ENCODE measurements at regions not wholly inside any gene's neighbourhood (a gene's known extent, or its start where the extent isn't known, plus 50 kb on each side); places are given as distances from the start of the nearest gene placed in this dataset.

DNA sequence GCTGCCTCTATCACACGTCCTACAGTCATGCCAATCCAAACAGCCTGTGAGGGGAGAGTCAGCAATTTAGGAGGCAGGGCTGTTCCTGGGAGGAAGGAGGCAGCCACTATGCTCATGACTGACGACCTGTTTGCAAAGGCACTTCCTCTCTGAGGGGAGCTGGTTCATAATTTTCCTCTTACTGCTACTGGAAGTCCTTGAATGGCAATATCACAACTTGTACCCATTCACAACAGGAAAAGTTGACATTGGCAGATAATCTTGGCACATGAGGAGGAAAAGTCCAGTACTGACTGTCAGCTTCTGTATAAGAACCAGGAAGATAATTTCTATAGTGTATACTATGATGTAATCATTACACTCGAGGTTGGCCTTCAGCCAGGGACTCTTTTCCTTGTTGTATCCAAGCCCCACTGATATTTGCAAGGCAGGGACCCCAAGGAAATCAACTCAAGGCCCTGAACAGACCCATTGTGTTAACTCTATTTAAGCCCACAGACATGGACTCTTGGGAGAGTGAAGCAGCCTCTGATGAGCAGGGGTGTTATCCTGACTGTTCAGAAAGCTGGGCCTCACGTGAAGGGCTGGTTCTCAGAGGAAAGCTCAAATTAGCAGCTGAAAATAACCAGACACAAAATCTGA lies 267.3 kb upstream of the ADAMTS9 start:
- no peak overlapping the region for H3K4me3 ChIP-seq (ENCODE audit: low read length)
- DNase-seq (ENCODE audit: low read depth) = no peak
- TF ChIP-seq, protein P1, sequence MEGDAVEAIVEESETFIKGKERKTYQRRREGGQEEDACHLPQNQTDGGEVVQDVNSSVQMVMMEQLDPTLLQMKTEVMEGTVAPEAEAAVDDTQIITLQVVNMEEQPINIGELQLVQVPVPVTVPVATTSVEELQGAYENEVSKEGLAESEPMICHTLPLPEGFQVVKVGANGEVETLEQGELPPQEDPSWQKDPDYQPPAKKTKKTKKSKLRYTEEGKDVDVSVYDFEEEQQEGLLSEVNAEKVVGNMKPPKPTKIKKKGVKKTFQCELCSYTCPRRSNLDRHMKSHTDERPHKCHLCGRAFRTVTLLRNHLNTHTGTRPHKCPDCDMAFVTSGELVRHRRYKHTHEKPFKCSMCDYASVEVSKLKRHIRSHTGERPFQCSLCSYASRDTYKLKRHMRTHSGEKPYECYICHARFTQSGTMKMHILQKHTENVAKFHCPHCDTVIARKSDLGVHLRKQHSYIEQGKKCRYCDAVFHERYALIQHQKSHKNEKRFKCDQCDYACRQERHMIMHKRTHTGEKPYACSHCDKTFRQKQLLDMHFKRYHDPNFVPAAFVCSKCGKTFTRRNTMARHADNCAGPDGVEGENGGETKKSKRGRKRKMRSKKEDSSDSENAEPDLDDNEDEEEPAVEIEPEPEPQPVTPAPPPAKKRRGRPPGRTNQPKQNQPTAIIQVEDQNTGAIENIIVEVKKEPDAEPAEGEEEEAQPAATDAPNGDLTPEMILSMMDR (conservative IDR thresholded peaks at IDR 0.05; ENCODE audit: low read depth, low read length) = no peak

DNA sequence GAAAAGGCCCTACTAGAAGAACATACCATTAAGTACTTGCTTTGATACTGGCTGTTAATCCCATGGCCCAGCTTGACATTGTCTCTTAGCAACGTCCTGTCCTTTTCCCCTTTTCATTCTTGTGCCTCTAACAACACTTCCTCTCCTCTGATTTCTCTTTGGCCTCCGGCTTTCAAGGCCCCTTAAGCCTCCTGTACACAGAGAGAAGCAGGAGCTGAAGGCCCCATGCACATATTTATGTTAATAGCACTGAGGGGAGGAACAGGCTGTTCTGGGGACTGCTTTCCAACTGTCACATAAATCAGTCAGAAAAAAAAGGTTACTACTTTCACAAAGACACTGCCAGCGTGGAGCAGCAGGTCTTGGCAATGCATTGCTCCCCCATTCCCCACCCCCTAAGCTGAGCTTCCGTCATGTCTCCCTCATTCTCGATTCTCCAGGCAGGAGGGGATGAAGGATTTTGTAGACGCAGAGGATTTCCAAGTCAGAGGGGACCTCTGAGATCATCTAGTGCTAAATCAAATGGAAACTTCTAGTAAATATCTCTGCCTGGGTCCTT lies 257.4 kb upstream of the ADAMTS9 start:
- peak; percentile 86 for DNase-seq (ENCODE audit: low read depth)
- TF ChIP-seq, protein P1 (conservative IDR thresholded peaks at IDR 0.05; ENCODE audit: low read depth, low read length) = no peak
- H3K4me3 ChIP-seq (ENCODE audit: low read length) = no peak overlapping the region

DNA sequence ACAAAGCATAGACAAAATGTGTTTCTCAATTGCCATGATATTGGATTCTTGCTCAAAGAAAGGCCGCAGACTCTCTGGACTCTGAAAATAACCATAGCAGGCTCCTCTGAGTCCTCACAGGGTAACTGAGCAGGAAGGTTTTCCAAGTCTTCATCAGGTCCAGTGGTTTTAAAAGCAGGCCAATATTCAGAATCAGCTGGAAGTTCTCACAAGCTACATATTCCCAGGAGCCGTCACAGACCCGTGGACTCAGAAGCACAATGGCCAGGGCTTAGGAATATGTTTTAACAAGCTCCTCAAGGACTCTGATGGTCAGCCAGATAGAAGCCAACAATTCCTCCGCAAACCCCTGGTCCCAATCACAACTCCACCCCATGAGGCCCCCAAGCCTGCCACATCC lies 256.1 kb upstream of the ADAMTS9 start:
- DNase-seq (ENCODE audit: low read depth) = no peak
- TF ChIP-seq, protein P1 (conservative IDR thresholded peaks at IDR 0.05; ENCODE audit: low read depth, low read length) = no peak
- H3K4me3 ChIP-seq (ENCODE audit: low read length) = no peak overlapping the region

DNA sequence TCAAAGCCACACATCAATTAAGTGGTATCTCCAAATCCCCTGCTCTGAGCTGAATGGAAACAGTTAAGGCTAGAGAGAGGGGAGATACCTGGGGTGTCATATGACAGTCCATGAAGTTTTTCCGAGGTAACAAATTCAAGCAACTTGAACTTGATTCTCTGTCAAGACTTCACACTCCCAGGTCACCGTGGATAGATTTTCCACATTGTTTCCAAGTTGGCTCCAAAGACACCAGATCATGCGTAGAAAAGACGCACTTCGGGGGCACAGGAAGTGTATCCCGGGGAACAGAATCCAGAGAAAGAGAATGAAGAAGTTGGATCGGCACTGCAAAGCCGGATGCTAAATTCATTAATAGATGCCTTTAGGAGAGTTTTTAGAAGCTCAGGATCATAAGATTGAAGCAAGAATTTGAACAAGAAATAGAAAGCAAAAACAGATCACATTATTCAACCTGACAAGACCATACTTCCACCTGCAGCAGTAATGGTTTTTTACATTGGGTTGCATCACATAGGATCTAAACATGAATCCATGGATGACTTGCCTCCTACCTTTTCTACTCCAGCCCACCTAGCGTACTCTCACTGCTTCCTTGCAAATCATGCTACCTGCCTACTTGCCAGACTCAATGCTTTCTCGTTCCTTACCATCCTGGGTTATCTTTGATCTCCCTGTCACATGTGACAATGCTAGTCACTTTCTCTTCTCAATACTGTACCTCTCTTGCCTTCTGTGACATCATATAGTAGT lies 253.0 kb upstream of the ADAMTS9 start:
- TF ChIP-seq, protein P1 (conservative IDR thresholded peaks at IDR 0.05; ENCODE audit: low read depth, low read length) = no peak
- DNase-seq (ENCODE audit: low read depth) = no peak
- H3K4me3 ChIP-seq (ENCODE audit: low read length) = no peak overlapping the region

DNA sequence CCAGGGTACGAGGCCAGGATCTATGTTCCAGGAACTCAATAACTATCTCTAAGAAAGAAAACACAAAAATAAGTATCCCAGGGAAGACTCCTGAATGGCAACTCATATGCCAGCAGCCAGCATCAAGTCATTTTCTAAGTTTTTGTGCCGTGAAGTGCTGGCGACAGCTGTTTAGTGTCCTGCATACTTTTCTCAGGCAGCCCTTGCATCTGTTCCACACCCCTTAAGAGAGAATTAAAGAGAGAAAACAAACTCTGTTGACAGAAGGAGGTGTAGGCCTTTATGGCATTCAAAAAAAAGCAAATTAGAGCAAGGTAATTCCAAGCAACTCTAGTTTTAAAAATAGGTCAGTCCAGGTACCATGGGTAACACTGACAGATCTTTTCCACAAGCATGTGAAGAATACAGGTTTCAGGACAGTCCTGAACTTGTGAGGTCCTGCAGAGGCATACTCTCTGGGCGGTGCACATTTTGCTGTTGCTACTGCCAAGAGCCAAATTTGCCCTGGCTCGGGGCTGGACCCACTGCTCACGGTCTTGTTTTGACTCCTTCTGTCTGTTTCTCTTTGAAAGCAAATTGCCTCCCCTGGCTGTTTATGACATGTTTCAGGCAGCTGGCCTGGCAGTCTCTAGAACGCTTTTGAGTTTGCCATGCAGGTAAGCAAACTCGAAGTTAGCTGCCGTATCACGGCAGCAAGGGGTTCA lies 252.1 kb upstream of the ADAMTS9 start:
- no peak overlapping the region for H3K4me3 ChIP-seq (ENCODE audit: low read length)
- TF ChIP-seq, protein P1 (conservative IDR thresholded peaks at IDR 0.05; ENCODE audit: low read depth, low read length) = no peak
- DNase-seq (ENCODE audit: low read depth) = no peak

DNA sequence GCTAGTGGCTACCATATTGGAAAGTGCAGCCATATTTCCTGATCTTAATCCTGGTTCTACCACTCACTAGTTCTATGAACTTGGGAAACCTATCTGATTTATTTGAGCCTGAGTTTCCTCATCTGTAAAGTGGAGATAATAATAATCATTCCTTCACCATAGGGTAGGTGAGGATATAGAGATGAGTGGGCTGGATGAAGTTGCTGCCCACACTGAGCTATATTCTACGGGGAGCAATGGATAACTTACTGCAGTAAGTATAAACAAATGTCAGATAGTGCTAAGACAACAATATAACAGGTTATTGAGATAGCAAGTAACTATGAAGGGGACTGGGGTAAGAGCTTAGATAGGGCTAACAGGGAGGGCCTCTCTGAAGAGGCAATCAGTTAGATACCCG lies 251.5 kb upstream of the ADAMTS9 start:
- H3K4me3 ChIP-seq (ENCODE audit: low read length) = no peak overlapping the region
- TF ChIP-seq, protein P1 (conservative IDR thresholded peaks at IDR 0.05; ENCODE audit: low read depth, low read length) = no peak
- DNase-seq (ENCODE audit: low read depth) = no peak
